ENCODE measurements at regions not wholly inside any gene's neighbourhood (a gene's known extent, or its start where the extent isn't known, plus 50 kb on each side); places are given as distances from the start of the nearest gene placed in this dataset.

DNA sequence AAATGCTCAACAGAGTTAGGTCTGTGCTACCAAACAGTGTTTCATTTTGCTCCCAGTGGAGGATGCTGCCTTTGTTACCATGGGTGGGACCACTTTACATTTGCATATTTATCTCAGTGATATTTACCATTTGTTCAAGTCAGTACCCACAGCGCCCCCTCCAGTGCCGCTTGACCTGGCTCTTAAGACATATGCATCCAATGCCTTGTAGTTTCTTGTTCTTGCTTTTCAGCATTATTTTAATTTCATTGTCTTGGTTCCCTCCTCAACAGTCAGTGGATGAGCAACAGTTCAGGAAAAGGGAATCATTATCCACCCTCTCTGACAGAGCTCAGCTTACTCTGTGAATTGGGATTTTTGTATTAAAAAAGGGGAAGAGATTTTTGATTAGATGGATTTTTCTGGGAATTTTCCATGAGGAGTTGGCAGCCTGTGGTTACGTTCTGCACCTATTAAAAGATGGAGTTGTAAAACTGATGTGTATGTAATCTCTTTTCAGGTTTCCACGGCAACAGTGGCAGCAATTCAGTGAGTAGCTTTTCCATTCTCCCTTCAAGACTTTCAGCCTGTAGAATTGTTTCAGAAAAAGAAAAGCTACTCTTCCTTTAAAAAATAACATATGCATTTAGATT, 240.5 kb upstream of the DAAM1 start:
- DNase-seq, result peak; percentile 57

DNA sequence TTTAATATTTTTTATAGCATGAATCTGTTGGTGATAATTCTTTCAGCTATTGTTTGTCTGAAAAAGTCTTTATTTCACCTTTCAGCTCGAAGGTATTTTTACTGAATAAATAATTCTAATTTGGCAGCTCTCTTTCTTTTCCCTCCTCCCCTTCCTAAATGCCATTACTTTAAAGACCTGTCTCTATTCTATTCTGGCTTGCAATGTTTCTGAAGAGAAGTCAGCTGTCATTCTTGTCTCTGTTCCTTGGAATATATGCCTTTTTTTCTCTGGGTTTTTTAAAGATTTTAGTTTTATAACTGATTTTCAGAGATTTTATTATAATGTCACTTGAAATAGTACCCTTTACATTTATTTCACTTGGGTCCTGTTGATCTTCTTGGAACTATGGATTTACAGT, 237.9 kb upstream of the DAAM1 start:
- DNase-seq, result no peak

DNA sequence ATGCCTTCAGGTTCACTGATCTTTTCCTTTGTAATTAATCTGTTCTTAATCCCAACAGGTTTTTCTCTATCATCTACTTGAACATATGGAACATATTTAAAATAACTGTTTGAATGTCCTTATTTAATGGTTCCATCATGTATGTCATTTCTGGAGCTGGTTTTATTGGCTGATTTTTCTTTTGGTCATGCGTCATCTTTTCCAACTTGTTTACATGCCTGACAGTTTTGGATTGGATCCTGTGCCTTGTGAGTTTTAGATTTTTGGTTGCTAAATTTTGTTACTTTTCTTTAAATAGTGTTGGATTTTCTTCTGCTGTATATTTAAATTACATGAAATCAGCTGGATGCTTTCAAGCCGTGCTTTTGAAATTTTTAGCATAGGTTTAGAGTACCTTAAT, 237.3 kb upstream of the DAAM1 start:
- DNase-seq, result no peak

DNA sequence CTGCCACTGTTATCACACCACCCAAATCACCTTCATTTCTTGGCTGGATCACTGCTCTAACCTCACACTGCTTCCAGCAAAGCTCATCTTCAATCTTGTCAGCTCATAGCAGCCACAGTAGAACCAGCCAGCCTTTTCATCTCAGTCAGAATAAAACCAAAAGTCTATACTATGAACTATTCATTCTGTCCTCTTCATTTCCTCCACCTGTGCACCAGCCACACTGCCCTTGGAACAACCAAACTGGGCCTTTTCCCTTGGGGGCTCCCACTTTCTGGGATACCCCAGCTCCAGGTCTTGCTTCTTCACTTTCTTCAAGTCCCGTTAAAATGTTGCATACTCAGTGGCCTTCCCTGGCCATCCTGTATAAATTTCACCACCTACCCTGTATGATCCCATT, 234.4 kb upstream of the DAAM1 start:
- DNase-seq, result no peak

DNA sequence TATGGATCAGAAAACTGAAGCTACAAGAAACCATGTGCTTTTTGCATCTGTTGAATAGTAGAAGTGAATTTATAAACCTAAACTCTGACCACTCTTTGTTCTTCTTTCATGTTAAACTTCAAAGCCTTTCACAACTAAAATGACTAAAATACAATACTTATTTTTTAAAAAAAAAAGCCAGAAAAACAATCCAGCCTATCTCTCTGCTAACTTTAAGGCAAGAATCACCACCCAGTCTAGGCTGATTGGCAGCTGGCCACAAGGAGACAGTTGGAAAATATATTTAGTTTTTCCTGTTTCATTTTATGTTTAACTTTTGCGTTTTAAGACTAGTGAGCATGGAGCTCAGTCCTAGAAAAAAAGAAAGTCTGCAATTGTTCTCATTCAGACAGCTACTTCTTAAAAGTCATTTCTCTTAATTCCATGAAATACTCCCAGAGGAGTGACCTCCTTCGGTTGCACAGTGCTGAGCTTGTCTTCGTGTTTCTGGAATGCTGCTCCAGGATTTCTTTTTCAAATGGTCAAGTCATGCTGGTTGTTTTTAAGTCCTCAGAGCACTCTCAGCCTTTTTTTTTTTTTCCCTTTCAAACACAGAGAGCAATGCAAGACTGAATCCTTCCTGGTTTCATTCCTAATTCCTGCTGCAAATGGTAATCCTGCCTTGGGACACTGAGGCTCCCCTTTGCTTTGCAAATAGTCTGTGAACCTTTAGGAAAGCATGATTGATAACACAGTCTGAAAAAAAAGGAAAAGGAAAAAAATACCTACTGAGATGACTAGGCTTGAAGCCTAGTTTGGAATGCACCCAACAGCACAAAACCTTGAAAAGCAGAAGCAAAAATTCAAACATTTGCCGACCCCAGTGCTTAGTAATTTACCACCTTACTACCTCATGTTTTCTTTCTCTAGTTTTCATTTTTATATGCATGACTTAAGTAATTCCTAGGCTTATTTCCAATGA, 233.3 kb upstream of the DAAM1 start:
- peak; percentile 36 for DNase-seq

DNA sequence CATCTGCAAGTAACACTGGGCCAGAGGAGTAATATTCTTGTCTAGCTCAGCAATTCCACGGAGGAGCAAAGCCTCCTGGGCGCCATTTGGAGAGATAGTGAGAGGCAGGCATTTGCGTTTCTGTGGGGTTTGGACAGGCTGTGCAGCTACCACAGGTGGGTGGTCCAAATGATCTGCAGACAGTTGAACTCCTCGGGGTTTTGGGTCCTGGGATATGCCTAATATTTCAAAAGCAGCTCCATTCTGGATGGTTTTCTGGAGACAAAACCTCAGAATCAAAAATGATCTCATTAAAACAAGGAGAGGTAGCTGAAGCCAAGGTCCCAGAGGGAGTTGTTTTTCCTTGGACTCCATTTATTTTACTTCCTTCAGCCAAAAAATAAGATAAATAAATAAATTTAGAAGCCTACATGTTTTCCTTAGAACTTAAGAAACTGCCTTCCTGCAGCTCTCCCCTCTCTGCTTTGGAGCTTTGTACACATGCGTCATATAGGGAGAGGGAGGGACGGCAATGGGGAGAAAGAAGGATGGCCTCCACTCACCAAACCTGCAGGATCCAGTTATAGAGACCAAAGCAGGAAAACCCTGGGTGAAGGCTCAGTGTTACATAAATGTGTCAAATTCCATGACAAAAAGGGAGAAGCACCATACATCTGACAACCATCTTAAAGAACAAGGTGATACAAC, 227.3 kb upstream of the DAAM1 start:
- DNase-seq, result peak; percentile 29

DNA sequence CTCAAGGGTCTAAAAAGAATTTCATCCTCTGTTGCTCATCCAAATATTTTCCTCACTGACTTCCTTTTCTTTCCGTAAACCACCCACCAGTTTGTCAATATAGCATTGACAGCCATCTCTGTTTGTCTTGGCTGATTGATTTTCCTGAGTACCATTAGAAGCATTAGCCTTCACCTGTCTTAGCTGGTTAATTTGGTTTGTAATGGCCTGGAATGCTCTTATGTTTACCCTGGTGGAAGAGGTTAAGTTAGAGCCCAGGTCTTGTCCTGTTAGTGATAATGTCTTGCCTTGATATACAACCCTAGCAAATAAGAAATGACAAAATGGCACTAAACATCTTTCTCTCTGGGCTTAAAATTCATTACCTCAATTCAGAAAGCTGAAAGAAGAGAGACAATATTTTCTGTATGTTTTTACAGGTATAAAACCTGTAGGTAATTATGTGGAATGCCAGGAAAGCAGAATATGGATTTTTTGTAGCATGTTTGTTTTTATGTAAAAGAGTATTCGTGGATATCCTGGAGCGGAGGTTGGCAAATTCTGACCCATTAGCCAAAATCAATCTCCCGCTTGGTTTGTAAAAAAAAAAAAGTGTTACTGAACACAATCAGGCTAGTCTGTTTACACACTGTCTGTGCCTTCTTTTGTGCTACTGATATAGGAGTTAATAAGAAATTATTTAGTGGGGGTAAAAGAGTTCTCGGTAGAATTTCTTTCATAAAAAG, 224.4 kb upstream of the DAAM1 start:
- no peak for DNase-seq

DNA sequence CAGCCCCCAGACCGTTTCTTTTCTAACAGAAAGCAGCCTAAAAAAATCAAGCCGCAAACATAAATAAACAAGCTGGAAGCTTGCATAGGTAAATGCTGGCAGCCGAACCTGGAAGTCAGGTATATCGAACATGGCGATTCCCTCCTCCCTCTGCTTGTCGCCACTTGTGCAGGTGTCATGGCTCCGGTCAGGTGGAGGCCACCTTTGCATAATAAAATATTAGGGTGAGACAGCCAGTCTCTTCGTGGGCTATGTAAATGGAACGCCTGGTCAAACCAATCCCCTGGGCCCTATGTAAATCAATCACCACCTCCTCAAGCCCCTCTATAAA, 223.9 kb upstream of the DAAM1 start:
- DNase-seq, result no peak

DNA sequence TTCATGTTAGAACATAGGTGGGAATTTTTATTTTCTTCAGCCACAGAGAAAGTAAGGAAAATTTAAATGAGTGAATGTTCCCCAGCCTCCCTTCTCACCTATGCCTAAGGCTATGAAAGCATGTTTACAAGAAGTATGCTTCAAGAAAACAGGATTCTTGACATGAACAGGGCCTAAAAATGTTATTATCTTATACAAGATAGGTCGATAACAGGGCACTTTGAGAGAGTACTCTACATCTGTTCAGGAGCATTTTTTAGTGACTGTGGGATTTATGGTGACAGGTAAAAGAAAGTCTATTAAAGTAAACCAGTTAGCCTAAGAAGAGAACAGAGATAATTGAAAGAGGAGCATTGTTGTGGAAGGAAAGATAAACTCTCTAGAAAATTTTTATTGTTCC, 222.9 kb upstream of the DAAM1 start:
- DNase-seq, result no peak

DNA sequence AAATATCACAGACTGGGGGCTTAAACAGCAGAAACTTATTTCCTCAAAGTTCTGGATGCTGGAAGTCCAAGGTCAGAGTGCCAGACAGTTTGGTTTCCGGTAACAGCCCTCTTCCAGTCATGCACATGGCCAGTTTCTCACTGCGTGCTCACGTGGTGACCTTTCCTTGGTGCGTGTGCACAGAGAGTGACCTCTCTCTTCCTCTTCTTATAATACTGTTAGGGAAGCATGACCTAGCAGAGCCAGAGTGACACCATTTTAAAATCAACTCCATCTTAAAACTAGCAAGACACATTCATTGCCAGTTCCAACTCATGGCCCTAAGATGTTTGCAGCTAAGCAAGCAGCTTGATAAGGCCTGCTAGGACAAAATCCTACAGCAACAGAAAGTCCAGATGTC, 221.5 kb upstream of the DAAM1 start:
- no peak for DNase-seq

DNA sequence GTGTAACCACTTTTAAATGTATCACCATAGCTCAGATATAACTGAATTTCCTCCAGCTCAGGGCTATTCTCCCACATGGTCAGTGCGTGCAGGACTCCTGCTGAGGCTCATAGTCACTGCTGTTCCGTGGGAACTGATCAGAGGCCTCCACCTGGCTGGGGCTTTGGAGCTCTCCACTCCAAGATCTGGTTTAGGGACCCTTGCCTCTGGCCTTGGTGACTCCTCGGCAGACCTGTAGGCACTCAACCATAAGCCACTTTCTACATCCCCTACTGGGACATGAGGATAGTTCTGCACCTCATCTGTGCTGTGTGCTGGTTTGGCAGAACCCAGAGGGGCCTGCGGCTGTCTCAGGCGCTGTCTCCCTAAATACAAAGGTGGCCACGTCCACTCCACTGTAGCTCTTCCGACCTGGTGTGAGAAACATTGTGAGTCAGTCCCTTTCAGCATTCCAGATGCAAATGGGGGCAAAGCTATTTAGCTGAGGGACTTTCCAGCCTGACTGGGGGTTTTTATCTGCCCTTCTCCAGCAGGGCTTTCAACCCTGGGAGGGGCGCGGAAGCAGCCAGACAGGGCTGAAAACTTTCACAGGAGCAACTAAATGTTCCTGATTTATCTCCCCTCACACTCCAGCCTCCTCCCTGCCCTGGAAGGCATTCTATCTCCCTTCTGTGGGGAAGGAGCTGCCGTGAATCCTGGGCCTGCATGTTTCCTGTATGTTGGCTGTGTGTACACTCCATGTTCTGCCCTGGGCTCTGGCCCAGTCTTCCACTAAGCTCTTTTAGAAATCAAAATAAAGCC, 218.3 kb upstream of the DAAM1 start:
- no peak for DNase-seq

DNA sequence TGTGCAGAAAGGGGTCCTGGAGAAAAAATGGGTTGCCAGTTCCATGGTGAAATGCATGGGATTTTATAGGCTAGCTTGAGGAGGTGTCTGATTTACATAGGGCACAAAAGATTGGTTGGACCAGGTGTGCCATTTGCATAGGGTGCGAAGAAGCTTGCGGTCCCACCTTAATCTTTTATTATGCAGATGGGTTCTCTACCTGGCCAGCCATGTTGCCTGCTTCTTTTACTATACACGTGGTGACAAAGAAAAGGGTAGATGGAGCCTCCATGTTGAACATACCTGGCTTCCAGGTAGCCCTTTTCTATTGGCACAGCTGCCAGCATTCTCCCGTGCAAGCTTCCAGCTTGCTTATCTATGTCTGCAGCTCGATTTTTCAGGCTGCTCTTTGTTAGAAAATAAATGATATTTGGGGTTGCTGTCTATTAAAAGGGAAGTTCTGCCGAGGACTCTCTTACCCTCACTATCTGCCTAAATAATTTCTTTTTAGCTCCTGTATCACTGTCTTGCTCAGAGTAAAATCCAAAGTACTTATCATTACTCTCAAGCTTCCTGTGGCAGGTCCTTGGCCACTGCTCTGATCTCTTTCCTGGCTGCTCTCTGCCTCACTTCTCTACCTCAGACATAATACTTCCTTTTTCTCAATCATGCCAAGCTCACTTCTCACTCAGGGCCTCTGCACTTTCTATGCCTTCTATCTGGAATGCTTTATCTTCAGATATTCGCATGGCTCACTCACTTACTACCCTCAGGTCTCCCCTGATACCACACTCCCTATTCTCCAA, 216.0 kb upstream of the DAAM1 start:
- no peak for DNase-seq

DNA sequence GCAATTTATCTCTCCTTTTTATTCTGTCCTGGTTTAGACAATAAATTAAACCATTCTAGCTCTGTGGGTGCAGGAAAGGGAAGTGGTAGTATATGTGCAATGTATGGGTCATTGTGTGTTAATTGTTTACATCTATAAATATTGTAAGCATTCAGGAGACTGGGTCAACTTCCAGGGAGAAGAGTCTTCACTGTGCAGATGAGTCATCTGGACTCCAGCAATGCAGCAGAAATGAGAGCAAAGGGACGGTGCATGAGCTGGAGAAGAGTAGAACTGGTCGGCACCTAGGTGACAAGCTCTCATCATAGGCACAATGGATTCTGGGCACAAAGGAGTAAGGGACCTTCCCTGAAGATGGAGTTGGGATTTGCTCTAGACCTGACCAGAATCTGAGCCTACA, 211.1 kb upstream of the DAAM1 start:
- no peak for DNase-seq

DNA sequence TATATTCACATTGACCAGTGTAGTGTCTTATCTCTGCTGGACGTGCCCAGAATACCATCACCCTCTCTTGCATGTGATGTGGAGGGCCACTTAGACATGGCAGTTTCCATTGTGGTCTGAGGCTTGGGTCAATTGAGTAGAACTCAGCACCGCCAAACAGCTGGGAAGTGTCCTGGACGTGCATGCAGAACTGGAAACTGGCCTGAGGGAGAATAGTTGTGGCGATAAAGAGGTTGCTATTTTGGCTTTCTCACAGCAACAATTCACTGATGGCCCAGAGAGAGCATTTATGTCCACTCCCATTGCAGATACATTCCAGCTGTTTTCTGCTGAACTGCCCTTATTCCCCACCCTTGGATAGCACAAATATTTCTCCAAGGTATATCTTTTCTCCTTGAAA, 210.1 kb upstream of the DAAM1 start:
- DNase-seq, result no peak

DNA sequence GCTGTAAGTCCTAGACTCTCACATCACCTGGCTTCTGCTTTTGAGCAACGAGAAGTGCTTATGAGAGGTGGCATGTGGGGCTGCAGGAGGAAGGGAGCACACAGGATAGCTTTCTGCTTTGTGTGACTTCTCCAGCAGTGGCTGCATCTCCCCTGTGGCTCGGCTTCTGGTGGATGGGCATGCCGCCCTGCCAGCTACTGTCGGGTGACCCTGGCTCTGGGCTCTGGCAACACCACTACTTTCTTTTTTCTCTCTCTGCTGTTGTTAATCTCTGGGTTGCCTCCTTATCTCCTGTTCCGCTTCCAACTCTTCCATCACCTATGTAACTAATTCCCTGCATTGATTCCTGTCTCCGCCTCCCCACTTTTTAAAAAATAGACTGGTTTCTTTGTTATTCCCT, 209.1 kb upstream of the DAAM1 start:
- no peak for DNase-seq

DNA sequence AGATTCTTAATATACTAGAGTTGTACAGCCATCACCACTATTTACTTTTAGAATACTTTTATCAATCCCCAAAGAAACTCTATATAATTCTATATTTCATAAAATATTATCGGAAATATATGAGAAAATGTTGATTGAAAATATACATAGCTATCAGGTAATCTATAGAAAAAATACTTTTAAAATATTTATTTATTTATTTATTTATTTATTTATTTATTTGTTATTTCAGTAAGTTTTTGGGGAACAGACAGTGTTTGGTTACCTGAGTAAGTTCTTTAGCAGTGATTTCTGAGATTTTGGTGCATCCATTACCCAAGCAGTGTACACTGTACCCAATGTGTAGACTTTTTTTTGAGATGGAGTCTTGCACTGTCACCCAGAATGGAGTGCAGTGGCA, 206.6 kb upstream of the DAAM1 start:
- DNase-seq, result no peak

DNA sequence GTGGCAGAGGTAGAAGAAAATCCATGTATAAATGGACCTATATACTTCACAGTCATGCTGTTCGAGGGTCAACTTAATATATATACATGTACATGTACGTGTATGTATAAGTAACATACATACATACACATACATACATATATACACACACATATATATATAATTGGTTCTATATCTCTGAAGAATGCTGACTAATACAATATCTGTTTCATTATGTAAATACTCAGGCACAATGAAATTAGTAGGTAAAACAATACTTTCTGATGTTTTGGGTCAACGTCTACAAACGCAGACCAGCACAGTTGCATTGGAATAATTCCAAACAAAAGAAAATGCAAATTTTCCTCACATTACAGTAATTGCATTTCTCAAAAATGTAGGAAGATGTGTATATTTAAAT, 202.7 kb upstream of the DAAM1 start:
- DNase-seq, result no peak

DNA sequence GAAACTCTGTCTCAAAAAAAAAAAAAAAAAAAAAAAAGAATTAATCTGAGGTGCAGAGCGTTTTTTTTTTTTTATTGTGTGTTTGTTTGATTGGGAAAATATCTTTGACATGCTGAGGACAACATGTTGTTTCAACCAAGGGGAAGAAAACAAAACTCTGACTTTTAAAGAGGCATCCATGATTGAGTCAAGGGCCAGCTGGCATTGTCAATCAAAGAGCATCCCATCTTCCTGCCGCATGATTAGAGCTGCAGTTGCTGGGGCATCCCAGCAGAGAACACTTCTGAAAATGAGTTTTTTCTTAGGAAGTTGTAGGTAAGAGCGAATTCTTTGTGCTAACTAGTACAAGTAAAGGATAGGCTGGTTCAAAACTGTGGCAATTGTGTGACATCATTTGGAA, 200.9 kb upstream of the DAAM1 start:
- DNase-seq, result no peak

DNA sequence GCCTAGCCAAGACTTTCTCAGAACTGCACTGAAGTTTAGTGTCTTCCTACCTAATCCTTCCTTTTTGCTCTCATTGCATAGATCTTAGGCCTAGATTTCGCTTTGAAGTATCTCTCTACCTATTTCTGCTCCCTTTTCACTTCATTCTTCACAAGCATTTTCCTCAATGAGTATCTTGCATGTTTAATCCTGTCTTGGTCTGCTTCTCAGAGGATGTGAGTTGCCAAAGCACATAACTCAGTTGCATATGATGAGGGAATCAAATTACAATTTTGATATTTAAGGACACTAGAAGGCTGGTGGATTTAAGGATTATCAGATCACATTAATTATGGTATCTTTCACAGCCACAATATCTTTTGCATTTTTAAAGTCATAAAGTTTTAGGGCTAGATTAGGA, 195.5 kb upstream of the DAAM1 start:
- no peak for DNase-seq

DNA sequence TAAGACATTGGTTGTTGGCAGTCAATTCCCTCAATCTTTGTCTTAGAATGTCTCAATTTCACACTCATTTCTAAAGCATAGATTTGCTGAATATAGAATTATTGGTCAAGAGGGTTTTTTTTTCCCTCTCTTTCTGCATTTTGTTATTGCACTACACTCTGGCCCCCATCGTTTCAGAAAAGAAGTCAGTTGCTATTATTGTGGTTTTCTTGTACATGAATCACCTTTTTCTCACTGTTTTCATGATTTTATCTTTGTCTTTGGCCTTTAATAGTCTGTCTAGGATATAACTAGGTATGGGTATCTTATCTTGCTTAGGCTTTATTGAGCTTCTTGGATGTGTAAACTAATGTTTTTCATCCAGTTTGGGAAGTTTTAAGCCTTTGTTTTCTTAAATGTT, 194.3 kb upstream of the DAAM1 start:
- no peak for DNase-seq

DNA sequence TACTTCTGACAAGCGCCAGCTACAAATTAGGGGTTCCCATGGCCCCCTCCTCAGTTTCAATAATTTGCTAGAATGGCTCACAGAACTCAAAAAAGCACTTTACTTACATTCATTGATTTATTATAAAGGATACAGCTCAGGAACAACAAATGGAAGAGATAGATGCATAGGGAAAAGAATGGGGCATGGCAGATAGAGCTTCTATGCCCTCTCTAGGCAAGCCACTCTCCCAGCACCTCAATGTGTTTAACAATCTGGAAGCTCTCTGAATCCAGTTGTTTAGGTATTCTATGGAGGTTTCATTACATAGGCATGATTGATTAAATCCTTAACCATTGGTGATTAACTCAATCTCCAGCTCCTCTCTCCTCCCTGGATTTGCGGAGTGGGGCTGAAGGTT, 184.5 kb upstream of the DAAM1 start:
- peak; percentile 12 for DNase-seq
